Myocyte (in vitro differentiated cells): ENCODE measurements at regions not wholly inside any gene's neighbourhood (a gene's known extent, or its start where the extent isn't known, plus 50 kb on each side); places are given as distances from the start of the nearest gene placed in this dataset.

ENCODE experiments used
- DNase-seq: peaks from one replicate; pipeline ENCODE4 v3.0.0-alpha.2; 2012; ENCODE audit warnings: low read depth

DNA sequence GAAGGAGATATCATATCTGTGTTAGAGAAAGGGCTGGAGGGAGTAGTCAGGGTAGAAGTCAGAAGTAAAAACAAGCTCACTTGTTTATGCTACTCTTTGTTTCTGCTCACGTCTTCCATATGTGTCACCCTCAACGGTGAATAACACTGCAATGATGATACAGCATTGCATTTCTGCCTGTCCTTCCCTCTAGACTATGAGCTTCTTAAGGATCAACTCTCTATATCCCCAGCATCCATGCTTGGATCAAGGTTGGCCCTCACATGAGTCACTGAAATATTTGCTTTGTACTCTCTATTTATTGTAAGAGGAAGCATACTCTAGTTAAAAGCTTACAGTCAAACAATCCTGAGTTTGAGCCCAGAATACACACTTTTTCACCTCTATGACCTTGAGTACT is 406.0 kb downstream of the RFC3 start:
- DNase-seq, result no peak

DNA sequence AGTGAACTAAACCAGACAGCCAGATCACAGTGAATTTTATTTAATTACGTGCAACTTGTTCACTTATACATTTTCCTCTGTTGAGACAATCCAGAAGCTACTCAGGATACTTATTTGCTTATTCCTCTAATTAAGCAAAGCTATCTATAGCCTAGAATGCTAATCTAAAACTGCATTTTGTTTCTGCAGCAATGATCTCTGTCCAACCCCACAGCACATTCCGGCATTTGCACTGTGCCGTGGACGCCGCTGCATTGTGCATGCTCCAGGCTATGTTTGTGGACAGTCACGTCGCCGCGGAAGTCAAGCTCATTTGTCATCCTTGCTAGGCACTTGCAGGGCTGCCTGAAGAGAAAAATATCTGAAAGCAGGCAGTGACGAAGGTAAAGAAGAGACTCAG is 406.9 kb downstream of the RFC3 start:
- DNase-seq, result no peak

DNA sequence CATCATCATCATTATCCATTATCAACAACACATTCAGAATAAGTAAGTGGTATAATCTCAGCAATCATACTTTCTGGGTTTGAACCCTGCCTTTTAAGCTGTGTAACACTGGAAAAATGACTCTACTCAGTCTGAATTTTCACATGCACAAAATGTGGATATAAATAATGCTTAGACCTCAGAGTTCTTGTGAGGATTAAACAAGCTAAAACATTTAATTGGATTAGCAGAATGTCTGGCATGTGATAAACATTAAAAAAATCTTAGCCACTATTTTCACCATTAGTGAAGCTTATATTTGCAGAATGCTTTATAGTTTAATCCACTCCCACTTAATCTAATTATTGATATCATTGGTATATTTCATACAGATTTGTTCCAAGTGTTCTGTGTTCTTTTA is 412.3 kb downstream of the RFC3 start:
- DNase-seq, result no peak

DNA sequence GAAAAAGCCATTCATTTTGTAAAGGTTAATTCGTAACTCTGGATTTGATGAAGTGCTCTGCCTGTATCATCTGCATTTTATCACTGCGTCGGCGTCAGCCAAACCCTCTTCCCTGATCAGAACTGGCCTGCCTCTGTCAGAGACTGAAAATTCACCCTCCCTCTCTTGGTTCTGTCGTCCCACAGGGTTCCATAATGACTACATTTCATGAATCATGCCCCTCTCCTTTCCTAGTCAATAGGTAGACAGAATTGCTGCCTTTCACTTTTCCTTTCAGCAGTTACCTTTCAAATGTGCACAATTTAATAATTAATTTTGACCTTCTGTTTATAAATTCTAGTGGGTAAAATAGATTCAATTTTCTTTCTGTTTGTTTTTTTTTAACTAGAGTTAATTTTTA is 423.4 kb downstream of the RFC3 start:
- DNase-seq, result no peak

DNA sequence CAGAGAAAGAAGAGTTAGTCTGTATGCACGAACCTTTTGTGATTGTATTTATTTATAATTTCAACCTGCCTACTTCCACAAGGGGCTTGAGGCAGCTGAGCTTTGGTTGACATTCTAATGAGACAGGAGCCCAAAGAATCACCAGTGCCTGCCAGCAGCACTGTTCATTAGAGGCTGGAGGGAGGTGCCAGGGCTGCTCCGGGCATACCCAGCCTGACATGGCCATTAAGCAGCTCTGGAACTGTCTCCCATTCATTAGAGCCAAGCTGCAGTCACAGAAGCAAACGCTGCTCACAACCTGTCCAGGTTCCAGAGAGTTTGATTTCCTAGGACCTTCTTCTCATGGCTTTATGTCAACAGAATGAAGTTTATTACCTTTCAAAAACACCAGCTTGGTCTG is 425.5 kb downstream of the RFC3 start:
- no peak for DNase-seq

DNA sequence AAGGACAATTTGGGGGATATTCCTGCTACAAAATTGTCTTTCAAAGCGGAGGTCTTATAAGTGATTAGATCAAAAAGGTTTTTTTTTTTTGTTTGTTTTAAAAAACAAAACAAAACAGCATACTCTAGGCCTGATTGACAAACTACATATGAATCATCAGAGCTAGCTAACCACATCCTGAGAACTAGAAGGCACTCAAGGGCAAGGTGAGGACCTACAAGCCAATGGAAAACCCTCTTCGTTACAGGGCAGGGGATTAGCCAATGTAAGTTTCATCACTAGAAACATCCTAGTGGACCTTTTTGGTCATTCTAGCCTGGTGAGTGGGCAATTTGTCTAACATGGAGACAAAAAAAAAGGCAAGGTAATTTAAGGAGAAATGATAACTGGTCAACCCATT is 428.6 kb downstream of the RFC3 start:
- peak; percentile 17 for DNase-seq

DNA sequence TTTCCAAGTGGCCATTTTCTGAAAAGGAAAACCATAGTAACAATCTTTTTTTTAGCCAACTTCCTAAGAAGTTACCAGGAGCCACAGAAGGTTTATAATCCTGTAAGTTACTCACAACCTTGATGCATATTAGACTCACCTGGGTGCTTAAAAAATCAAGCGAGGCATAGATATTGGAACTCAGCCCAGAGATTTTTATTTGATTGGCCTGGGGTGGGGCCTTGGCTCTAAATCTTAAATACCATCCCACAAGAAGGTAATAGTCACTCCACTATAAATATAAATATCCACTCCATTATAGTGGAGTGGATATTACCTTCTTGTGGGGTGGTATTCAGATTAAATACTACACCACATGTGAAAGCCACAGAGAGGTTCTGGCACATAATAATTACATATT is 429.6 kb downstream of the RFC3 start:
- DNase-seq, result no peak

DNA sequence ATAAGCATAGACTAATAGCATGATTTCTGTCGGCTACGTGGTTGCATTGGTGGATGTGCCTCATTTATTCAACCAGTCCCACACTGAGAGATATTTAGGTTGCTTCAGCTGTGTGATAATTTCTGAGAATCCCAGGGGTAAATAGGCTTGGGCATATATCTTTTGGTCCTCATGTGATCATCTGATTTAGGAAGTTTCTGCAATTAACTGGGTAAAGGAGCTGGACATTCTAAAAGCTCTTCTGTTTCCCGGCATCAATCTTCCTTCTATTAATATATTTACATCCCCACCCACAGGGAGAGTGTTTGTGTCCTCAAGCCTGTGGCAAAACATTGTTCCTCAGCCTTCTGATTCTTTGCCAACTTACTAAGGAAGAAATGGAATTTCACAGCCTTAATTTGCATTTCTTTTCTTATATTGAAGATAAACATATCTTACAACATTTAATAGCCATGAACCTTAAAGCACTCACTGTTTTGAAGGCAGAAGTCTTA is 431.6 kb downstream of the RFC3 start:
- DNase-seq, result no peak

DNA sequence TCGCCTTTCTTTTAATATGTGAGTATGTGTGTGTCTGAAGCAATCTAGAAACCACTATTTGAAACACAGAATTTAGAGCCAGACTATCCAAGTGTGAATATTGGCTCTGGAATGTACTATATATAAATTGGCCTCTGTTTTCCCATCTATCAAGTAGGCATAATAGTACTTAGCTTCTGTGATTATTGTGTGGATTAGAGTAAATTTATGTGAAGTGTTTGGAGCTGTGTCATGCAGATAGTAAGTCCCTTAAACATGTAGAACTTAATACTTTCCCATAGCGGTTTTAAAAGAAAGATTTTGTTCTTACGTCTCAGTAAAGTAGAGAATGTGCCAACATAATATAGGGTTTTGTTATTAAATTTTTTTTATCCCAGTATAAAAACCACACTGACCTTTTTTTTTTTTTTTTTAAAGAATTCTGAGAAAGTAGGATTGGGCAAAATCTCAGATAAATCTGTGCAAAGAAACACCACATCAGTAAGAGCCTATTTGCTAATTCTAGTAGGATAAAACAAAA is 432.3 kb downstream of the RFC3 start:
- DNase-seq, result no peak

DNA sequence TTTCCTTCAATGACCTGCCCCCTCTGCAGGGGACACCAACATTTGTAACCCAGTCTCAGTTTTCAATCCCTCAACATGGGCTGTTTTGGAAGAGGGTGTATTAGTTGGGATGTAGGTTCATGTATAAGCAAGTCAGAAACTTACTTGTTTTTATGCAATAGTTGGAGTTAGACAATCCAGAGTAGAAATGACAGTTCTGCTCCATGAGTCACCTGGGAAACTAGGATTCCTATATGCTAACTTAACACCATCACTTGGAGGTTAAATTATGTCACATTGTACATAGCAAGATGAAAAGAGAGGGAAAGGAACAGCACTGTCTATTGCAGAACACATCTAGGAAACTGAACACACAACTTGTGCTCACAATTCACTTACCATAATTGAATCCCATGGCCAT is 436.4 kb downstream of the RFC3 start:
- DNase-seq, result no peak

DNA sequence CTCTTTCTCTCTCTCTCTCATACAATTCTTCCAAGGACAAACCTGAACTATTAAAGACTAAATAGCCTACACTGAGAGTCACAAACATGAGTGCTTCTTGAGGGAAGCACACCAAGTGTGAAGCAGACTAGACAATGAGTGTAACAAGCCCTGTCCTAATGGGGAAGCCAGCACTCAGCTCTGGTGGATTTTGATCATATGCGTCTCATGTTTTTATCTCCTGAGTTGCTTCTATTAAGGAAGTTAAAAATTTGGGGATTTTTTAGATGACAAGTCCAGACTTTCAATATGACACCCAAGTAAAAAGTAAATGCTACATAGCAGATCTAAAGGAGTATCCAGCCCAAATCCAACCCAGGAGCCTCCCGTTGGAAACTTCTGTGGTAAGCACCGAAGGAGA is 437.8 kb downstream of the RFC3 start:
- no peak for DNase-seq

DNA sequence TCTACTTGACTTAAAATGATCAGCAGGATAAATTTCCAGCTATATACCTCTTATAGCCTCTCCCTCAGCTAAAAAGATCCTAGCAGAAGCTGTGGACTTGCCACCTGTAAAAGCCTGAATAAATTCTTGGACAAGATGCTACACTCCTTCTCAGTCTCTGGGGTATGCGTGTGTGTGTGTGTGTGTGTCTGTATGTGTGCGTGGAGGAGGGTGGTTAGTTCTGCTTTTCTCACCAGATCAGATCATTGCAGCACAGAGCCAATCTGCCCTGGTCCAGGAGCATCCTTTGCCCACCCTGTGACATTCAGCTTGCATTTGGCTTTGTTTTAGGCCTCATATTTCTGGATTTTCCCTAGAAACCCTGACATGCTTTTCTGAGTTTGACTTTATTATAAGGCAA is 438.3 kb downstream of the RFC3 start:
- no peak for DNase-seq

DNA sequence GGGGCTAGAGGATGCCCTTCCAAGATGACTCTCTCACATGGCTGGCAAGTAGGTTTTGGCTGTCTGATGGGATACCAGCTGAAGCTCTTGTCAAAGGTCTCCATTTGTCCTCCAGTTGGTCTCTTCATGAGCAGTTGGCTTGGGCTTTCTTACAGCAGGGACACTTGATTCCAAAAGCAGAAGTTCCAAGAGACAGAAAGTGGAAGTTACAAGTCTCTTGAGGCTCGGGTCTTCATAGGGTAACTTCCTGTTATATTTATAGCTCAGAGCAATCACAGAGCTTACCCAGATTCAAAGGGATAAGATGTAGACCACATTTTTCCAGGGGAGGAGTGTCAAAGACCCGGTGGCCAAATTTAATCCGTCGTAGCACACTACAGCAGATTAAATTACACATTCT is 440.0 kb downstream of the RFC3 start:
- DNase-seq, result peak; percentile 49

DNA sequence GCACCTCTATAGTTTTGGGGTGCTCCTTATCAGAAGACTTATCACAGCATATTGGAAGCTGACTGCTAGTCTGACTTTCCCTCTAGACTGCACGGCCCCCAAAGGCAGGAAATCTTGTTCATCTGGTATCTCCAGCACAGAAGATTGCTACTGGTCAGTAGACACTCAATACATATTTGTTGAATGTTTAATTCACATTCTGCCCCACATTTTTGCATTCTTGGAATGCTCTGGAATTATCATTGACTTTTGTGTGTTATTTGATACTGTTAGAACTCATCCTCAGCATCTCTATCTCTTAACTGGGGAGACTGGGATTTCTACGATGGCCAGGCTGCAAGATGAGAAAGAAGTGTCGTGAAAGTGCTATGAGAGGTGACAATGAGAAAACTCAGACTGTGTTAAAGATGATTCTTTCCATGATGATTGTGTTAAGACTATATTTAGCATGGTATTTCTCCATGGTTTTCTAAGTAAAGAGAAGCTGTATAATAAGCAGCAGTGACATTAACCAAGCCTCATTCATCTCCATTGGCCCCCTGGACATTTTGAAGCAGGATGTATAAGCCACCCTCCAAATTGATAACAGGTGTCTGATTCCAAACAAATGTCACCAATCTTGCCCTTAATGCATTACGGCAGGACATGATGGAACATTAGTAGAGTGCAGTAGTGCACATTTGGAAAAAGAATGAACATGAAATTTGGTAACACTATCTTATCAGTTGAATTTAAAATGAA is 440.9 kb downstream of the RFC3 start:
- peak; percentile 16 for DNase-seq

DNA sequence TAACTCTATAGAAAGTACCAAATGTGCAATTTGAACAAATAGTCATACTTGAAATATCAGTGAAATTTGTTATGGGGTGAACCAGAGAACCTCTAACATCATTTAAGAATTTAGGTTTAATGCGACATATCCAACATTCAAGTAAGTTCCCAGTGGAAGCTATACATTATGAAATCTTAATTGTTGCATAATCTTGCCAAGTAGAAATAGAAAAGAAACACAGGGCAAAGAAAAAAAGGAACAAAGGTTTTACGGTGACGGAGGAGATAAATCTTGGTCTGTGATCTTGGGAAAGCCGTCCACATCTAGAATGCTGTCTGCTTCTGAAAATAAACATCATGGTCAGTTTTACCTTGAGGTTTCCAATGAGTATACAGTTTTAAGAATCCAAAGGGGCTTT is 445.7 kb downstream of the RFC3 start:
- no peak for DNase-seq

DNA sequence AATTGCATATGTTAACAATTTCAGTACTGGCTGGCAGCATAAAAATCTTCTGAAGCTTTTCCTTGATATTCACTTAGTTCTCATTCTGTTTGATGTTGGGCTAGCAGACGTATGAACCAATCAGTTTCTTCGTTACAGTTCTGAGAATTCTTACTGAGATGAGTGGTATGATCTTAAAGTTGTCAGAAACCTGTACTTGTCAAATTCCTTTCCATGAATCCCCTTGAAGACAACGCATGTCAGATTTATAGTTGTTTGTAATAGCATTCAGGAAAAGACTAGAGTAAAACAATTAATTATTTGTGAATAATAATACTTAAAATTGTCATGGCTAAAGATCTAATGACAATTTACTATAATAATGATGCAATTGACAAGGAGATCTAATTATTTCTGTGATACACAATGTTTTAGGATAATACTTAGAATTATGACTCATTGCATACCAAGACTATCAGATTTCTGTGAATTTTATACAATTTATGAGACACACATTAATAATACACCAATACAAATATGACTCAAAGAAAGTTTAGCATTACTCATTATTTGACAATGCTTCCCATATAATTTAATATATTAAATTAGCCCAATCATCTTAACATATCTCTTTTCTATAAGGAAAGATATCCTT is 447.2 kb downstream of the RFC3 start:
- DNase-seq, result no peak

DNA sequence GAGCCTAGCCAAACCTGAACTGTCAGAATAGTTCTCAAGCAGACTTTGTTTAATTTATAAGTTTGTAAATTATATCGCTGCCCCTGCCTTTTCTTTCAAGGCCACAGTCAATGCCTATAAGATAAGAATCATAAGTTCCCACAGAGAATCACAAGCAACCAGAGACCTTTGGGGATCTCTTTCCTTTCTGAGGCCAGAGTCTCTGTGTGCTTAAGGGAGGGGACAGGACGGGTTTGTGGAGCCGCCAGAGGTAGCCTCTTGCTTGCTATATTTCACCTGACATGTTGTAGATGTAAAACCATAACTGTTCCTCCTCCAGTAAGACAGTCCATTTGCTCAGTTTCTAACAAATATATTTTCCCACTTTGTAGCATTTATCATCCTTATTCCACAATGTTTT is 458.8 kb downstream of the RFC3 start:
- no peak for DNase-seq

DNA sequence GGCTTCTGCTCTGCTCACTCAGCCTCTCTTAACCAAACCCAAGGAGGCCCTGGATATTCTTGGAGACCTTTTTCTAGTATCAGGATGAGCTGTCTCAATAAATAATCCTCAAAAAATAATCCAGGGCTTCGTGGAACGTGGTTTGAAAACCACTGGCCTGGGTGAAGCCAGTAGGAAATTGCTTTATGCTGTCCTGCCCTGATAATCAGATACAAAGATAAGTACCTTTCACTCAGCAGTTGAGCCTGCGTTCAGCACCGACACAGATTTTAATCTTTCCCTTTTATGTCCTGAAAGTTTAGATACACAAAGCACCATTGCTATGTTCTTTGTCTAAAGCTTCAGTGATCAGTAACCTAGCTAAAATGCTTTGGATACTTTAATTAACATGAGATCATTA is 460.0 kb downstream of the RFC3 start:
- DNase-seq, result peak; percentile 28

DNA sequence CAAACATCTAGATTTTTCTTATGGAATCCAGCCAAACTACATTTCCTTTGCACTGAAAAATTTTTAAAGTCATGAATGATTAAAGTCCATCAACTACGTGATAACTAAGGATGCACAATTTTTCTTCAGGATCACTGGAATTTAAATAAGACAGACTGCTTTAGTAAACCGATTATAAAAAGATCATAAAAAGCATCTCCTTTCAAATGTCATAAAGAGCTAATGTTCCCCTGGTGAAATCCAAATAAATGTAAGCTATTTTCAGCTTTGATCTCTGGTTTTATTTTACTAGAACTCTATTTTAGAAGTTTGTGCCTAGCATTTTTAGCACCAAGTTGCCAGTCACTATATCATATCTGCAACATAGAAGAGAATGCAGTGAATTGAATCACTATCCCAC is 460.8 kb downstream of the RFC3 start:
- DNase-seq, result no peak

DNA sequence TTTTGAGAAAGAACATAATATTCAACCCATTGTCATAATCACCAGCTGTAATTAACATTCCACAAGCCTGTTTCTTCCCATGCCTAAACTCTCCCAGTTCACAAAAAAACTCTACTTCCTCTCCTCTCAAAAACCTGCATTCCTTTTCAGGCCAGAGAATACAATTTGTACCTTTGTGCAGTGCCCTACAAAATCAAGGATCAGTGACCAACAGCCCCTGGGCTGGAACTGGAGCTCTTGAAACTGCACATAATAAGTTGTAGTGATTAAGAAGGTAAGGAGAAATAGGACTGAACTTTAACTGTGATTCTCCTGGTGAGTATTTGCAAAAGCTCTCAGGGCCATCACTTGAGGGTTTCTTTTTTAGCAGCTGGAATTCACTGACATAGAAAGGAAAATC is 472.7 kb downstream of the RFC3 start:
- no peak for DNase-seq

DNA sequence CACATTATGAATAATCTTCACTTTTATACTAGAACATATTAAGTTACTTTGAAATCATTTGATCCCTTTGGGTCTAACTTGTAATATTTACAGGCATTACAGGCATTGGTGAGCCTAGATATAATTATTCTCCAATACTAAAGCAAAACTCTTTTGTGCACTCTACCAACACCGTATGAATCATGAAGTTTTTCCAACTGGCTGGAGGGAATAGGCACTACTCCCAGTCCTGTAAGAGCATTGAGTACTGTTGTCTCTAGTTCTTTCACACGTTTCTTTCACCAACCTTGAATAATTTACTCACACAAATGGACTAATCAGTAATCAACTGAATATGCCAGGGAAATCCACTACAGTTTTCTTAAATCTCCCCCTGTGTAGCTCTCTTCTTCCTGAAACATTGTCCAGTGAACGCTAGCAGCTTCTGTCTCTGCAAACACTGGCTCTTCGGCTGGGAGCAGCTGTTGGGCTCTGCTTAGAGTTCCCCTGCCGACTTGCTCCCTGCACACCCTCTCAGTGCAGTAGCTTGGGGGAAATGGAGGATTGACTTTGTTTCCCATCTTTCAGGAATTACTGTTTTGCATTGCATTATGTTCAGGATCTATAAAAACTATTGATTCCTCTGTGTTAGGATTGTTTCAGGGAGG is 476.7 kb downstream of the RFC3 start:
- DNase-seq, result peak; percentile 62

DNA sequence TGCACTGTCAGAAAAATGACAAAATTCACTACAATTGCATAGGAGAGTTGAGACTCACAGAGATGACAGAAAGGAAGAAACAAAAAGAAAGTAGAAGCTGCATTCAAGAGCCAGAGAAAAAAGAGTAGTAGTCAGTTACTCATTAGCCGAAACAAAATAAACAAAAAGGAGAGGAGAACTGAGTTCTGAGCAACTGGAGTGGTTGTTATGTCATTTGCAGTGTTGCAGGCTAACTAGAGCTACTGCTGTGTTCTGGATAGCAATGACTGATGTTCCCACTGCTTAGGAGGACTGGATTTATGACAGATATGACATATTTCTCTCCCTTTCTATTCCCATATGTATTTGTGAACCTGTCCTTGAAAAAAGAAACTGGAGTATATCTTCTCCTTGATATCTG is 482.6 kb downstream of the RFC3 start:
- peak; percentile 14 for DNase-seq
